SH-SY5Y (cell line): ENCODE measurements at regions not wholly inside any gene's neighbourhood (a gene's known extent, or its start where the extent isn't known, plus 50 kb on each side); places are given as distances from the start of the nearest gene placed in this dataset.

ENCODE experiments used
- GATA2 ChIP-seq: IDR thresholded peaks from 2 replicates; pipeline ENCODE4 v1.6.1; 2011; ENCODE audit warnings: mild to moderate bottlenecking, low read depth, low read length
- GATA3 ChIP-seq: IDR thresholded peaks from 2 replicates; pipeline ENCODE4 v1.6.1; 2011; ENCODE audit warnings: low read depth, mild to moderate bottlenecking, low read length, moderate library complexity

GRCh38 chr9:28883234-28883633 lies 1310.0 kb upstream of the C9orf72 start:
- TF ChIP-seq GATA3 (no peak), GATA2 (no peak)
